ENCODE measurements at regions not wholly inside any gene's neighbourhood (a gene's known extent, or its start where the extent isn't known, plus 50 kb on each side); places are given as distances from the start of the nearest gene placed in this dataset.

DNA sequence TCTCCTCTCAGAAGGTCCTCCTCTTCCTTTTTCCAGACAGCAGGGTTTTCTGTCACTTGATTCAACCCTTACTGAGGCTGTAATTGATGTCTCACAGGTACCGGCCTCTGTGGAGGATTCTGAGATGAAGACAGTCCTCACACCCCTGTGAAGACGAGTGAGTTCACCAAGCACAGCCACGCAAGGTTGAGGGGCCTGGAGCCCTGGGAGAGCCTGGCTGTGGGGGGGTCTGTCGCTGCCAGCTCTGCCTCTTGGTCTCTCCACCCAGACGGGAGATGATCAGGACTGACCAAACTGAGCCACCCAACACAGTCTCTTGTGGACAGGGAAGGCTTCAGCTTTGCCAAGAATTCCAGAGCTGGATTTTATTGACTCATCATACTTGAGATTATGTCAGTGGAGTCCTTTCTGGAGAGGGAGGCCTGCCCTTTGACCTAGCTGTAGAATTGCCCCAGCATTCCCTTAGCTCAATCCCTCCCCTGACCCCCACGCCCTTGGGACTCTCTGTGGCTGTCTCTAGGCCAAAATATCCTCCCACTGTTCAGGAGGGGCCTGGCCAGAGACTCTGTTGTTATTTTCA is 51.1 kb upstream of the CRHR1 start:
- Histone ChIP-seq H3K36me3 (no peaks in the 10 kb centered on the region), H3K27ac (no peak overlapping the region), H3K4me3 (replicated peaks in 1 of 3) (no peak overlapping the region), H3K9me3 (no peaks in the 10 kb centered on the region), H3K4me1 (no peaks in the 10 kb centered on the region), H3K27me3 (no peaks in the 10 kb centered on the region)
- TF ChIP-seq POLR2A (IDR thresholded peaks at IDR 0.05) = no peak
- TF ChIP-seq CTCF (IDR thresholded peaks at IDR 0.05) = no peak
- WGBS, 2 donors = 87 to 90% methylated on average over 5 to 6 of the region's 6 CpGs
- intact Hi-C loops (cut with DNase I) = no loop called here
- DNase-seq = no peak

- H3K36me3 ChIP-seq = no peaks in the 10 kb centered on the region
- no peaks in the 10 kb centered on the region for H3K9me3 ChIP-seq
- intact Hi-C loops (cut with DNase I) = no loop called here
- no peaks in the 10 kb centered on the region for H3K27me3 ChIP-seq
- no peak overlapping the region for H3K27ac ChIP-seq
- WGBS, 2 donors = 39 to 46% methylated on average over 2 of the region's 2 CpGs
- DNase-seq = no peak
- no peaks in the 10 kb centered on the region for H3K4me1 ChIP-seq
- H3K4me3 ChIP-seq (replicated peaks in 1 of 3) = no peak overlapping the region
- TF ChIP-seq CTCF (IDR thresholded peaks at IDR 0.05) (no peak), POLR2A (IDR thresholded peaks at IDR 0.05) (no peak)
These were observed 50.3 kb upstream of the CRHR1 start for GRCh38 chr17:45733781-45734180.

All from thyroid gland (tissue), 4 donors.